ENCODE measurements at regions not wholly inside any gene's neighbourhood (a gene's known extent, or its start where the extent isn't known, plus 50 kb on each side); places are given as distances from the start of the nearest gene placed in this dataset.

- TF ChIP-seq POLR2AphosphoS5 (IDR thresholded peaks at IDR 0.05; ENCODE audit: low read length) (no peak), CTCF (IDR thresholded peaks at IDR 0.05 in 2 of 3, conservative IDR thresholded peaks at IDR 0.05 in 1 of 3; ENCODE audit: control insufficient read depth in 2 of 3, extremely low read depth in 1 of 3, insufficient read depth in 1 of 3, low read depth in 3 of 3, low read length in 3 of 3) (no peak), HDAC2 (IDR thresholded peaks at IDR 0.05) (no peak), TAF1 (IDR thresholded peaks at IDR 0.05; ENCODE audit: borderline replicate concordance, low read depth, low read length) (no peak), LARP7 (IDR thresholded peaks at IDR 0.05) (no peak), SIN3A (IDR thresholded peaks at IDR 0.05; ENCODE audit: low read depth, low read length) (no peak), MEF2B (IDR thresholded peaks at IDR 0.05; ENCODE audit: partially characterized antibody, poor library complexity, severe bottlenecking) (no peak)
- TF ChIP-seq, protein P1, sequence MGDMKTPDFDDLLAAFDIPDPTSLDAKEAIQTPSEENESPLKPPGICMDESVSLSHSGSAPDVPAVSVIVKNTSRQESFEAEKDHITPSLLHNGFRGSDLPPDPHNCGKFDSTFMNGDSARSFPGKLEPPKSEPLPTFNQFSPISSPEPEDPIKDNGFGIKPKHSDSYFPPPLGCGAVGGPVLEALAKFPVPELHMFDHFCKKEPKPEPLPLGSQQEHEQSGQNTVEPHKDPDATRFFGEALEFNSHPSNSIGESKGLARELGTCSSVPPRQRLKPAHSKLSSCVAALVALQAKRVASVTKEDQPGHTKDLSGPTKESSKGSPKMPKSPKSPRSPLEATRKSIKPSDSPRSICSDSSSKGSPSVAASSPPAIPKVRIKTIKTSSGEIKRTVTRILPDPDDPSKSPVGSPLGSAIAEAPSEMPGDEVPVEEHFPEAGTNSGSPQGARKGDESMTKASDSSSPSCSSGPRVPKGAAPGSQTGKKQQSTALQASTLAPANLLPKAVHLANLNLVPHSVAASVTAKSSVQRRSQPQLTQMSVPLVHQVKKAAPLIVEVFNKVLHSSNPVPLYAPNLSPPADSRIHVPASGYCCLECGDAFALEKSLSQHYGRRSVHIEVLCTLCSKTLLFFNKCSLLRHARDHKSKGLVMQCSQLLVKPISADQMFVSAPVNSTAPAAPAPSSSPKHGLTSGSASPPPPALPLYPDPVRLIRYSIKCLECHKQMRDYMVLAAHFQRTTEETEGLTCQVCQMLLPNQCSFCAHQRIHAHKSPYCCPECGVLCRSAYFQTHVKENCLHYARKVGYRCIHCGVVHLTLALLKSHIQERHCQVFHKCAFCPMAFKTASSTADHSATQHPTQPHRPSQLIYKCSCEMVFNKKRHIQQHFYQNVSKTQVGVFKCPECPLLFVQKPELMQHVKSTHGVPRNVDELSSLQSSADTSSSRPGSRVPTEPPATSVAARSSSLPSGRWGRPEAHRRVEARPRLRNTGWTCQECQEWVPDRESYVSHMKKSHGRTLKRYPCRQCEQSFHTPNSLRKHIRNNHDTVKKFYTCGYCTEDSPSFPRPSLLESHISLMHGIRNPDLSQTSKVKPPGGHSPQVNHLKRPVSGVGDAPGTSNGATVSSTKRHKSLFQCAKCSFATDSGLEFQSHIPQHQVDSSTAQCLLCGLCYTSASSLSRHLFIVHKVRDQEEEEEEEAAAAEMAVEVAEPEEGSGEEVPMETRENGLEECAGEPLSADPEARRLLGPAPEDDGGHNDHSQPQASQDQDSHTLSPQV (IDR thresholded peaks at IDR 0.05) = no peak
- TF ChIP-seq, protein P2, sequence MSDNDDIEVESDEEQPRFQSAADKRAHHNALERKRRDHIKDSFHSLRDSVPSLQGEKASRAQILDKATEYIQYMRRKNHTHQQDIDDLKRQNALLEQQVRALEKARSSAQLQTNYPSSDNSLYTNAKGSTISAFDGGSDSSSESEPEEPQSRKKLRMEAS (IDR thresholded peaks at IDR 0.05; ENCODE audit: low read depth, low read length) = no peak
These were observed 154.4 kb downstream of the CDRT15L2 start for GRCh38 chr17:20733923-20734322.

All from GM12878 (cell line).